ENCODE measurements at regions not wholly inside any gene's neighbourhood (a gene's known extent, or its start where the extent isn't known, plus 50 kb on each side); places are given as distances from the start of the nearest gene placed in this dataset.
A peak's percentile ranks its signal among the peaks of the same experiment; 100 is the strongest.

DNA sequence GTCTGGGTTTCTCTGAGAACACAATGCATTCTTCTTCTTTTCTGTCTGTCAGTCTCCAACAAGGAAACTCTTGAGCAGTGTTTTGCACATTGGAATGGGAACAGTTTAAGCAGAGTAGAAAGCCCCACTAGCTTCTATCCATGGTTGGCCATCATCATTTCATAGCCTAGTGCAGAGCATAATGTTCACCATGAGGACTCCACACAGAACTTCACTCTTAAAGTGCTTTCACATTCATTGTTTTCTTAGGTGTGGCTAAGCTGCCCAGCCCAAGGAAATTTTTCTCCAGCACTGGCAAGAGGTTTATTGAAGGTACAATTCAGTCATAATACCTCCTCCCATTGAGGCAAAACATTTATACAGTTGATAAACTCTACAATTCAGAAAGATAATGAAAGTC is 503.0 kb upstream of the CD180 start:
- no peak for DNase-seq (ENCODE audit: low read depth in 2 of 2)

DNA sequence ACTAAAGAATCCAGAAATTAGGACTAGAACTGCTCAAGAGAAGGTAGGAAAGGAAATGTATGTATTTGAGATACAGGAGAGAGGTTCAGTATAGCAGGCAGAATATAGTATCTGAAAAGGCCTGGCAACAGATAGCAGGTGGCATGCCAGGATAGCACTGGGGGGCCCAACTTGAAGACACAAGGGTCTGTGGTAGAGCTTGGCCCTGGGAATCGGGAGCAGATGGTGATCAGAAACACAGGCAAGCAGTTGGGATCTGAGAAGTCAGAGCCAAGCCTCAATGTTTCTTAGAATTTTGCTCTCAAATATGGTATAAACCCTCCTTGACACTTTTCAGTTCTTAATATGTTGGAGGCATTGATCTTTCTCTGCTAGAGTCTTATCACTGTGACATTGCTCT is 499.8 kb upstream of the CD180 start:
- DNase-seq (ENCODE audit: low read depth in 2 of 2) = no peak

GRCh38 chr5:67695369-67695768 is 498.8 kb upstream of the CD180 start:
- no peak for DNase-seq (ENCODE audit: low read depth in 2 of 2)

- no peak for DNase-seq (ENCODE audit: low read depth in 2 of 2)
Observed at GRCh38 chr5:67694810-67695191, 498.2 kb upstream of the CD180 start.

DNA sequence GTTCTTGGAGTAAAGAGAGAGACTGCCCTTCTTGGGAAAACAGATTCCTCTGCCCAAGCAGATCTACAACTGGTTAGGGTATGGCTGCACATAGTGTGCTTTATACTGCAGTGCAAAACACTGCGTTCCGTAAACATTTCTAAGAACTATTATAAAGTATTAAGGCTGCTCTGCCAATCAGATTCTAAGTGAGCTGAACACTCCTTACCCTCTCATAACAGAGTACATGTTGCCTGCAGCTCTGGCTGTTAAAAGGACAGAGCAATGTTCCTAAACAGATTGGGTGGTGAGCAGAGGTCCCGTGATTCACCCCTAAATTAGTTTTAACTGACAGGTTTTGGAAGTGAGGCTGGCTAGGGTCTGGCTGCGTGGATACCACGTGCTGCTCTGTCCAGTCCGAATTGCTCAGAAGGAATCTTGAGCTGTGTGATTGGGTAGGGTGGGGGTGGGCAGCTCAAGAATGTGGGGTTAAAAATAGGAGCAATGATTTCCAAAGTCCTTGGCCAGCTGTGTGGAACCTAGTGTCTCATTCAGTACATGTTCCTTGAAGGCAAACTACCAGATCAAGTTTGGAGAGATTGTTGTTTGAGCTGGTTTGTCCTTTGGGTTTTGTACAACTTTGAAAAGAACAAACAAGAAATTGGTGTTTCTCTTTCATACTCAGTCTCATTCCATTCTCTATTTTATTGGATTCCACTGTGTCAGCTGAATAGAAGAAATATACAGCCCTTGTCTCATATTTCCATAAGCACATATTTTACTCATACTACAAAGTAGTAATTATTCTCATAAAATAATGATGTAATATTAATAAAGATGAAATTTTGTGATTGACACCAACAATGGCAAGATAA is 497.6 kb upstream of the CD180 start:
- DNase-seq (ENCODE audit: low read depth in 2 of 2) = peak in 1 of 2 experiments; percentile 4

DNA sequence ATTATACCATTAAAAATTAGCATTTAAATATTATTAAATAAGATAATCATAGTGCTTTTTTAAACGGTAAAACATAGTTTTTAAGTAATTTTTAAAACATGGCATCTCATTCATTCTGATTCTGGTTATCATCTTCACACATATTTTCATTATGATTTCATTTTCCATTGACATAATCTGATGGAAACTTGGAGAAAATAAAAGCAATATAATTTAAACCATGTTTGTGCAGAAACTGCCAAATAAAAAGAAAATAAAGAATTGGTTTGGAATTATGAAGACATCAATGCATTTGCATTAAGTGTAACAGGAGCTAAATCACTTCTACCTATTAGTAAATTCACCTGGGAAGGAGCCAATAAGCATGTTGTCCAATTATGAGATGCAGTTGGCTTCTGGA is 490.1 kb upstream of the CD180 start:
- DNase-seq (ENCODE audit: low read depth in 2 of 2) = no peak

DNA sequence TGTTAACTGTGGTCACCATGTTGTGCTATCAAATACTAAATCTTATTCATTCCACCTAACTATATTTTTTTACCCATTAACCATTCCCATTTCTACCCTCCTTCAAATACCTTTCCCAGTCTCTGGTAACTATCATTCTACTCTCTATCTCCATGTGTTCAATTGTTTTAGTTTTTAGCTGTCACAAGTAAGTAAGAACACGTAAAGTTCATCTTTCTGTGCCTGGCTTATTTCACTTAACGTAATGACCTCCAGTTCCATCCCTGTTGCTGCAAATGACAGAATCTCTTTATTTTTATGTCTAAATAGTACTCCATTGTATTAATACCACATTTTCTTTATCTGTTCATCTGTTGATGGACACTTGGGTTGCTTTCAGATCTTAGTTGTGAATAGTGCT is 485.1 kb upstream of the CD180 start:
- no peak for DNase-seq (ENCODE audit: low read depth in 2 of 2)

DNA sequence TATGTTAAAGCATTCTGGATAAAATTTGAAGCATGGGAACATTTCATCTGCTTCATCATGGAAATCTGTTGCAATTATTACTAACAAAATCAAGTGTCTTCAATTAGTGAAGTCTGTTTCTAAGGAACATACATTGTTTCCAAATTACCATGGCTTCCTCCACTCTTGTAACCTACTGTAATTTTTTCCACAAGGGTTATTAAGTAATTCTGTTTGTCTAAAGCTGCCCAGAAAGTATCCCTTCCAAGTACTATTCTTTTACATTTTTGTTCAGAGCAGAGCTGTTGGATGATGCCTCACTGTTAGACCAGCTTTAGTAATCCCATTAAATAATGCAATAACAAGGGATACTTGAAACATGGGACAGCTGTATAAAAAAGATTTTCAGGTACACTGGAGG is 483.5 kb upstream of the CD180 start:
- DNase-seq (ENCODE audit: low read depth in 2 of 2) = peak; percentile 14 to 24

DNA sequence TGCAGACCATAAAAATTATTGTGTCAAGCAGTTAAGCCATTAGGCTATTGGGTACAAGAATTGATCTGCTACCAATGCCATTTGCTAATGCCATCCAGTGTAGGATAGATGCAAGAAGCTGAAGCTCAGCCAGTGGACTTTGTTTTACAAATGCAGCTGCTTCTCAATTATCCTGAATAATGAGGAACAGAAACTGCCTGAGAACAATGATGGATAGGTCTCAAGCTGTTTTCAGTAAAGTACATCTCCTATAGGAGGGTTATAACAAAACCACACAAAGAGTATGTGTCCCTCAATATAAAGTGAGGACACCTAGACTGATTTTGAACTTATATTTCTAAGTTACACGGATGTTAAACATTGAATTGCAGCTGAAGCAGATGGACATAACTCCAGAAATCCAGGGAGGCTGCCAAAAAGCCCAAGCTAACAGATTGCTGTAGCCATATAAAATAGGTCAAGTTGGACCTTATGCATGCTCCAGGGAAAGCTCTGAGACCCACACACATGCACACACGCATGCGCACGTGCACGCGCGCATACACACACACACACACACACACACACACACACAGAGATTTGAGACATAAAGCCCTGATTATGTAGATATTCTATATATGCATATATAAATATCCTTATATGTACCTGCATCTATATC is 482.7 kb upstream of the CD180 start:
- DNase-seq (ENCODE audit: low read depth in 2 of 2) = no peak

DNA sequence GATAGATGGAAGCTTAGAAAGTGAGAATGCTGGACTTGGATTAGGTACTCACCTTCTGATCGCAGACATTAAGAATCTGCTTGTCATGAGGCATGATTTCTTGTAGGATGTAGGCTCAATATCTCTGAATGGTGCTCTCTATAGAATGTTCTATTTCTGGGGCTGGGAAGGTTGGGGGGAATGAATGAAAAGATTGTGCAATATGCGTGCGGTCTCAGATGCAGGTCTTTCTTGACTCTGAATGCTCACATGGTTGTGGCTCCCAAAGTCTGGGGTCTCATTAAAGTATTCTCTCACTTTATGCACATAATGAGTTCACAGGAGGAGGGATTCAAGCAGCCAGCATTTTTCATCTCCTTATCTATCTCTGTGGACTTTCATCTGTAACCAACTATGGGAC is 482.0 kb upstream of the CD180 start:
- DNase-seq (ENCODE audit: low read depth in 2 of 2) = no peak

DNA sequence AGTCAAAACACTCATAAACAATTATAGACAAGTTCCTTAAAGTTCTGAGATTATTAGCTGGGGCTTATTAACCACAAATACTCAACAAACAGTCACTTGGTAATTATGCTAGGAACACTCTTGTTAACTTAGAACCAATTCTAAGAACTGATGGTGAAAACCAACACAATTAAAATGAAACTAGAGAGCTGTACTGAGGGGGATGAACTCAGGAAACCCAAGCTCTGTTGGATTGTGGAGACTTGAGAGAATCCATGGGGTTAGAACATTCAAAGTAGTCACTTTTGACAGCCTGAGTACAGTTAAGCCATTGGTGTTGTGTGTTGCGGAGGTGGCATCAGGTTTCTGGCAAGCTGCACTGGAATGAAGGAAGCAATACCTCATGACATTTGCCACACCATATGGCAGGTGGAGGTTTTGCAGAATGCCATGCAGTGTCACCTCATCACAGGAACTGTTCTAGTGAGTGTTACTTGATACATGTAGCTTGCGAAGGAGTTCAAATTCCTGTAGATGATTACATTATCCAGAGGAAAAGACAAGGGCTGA is 480.9 kb upstream of the CD180 start:
- DNase-seq (ENCODE audit: low read depth in 2 of 2) = no peak

- no peak for DNase-seq (ENCODE audit: low read depth in 2 of 2)
Observed at GRCh38 chr5:67676863-67677262, 480.3 kb upstream of the CD180 start.

- DNase-seq (ENCODE audit: low read depth in 2 of 2) = no peak
Observed at GRCh38 chr5:67674159-67674655, 477.6 kb upstream of the CD180 start.

DNA sequence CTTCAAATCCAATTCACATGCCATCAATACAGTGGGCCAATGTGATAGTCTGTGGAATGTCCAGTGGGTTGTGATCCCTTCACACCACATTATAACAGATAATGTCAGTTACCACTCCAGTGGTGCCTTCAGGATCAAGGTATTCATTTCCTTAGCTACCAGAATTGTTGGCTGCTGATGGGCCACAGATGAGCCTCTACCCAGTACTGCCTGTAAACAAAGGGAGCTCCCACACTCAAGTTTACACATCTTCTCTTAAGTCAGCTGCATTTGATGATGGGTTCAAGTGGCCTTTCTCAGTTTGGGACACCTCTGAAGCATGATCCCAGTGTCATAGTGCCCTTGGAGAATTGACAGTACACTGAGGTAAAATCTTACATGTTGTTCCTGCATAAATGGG is 477.0 kb upstream of the CD180 start:
- DNase-seq (ENCODE audit: low read depth in 2 of 2) = no peak

GRCh38 chr5:67673180-67673579 is 476.6 kb upstream of the CD180 start:
- no peak for DNase-seq (ENCODE audit: low read depth in 2 of 2)

GRCh38 chr5:67672636-67673035 is 476.0 kb upstream of the CD180 start:
- DNase-seq (ENCODE audit: low read depth in 2 of 2) = no peak

GRCh38 chr5:67669916-67670315 is 473.3 kb upstream of the CD180 start:
- DNase-seq (ENCODE audit: low read depth in 2 of 2) = no peak

DNA sequence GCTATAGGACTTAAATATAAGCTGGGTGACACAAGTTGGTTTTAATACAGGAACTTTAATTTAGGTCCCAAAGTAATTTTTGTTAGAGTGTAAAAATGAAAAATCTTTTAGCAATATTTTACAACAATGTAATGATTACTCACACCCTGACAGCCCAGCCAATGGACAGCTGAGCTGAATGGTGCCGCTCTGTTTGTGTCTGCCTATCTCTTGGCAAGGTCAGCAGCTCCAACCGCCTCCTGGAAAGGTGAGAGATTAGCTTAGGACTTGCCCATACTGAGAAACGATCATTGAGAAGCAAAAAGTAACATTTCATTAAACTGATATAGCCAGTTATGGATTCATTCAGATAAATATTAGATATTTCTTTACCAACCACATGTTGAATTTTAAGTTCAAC is 463.6 kb upstream of the CD180 start:
- DNase-seq (ENCODE audit: low read depth in 2 of 2) = no peak

DNA sequence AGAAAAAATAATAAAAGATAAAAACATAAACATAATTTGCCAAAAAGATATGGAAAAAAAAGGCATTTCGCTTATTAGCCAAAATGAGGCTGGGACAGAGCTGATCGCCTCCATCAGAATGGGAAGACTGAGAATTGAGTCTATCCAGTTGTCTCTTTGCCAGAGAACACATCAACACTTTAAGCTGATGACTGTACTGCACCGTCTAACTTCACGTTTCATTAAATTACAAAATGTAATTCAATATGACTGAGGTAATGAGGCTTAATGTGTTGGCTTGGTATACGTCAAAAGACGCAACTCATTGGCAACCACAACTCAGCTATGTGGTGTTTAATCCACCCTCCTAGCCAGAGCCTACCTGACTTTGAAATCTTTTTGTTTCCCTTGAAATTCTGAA is 462.7 kb upstream of the CD180 start:
- no peak for DNase-seq (ENCODE audit: low read depth in 2 of 2)

GRCh38 chr5:67657055-67657454 is 460.5 kb upstream of the CD180 start:
- DNase-seq (ENCODE audit: low read depth in 2 of 2) = no peak

DNA sequence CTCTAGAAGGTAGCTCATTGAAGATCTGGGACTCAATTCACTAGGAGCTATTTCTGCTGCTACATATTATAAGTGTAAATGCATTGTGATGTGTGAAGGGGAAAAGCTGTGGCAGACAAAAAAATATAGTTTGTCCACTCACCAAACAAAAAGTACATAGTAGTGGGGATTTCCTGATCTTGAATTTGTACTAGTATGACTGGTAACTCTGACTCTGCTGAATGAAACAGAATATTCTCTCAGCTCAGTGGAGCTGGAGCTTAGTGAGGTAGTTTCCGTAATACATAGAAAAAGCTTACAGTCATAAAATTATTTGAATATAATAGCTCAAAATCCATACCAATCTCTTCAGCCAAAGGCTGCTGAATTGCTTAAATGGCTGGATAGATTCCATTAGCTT is 455.6 kb upstream of the CD180 start:
- DNase-seq (ENCODE audit: low read depth in 2 of 2) = no peak

GRCh38 chr5:67651180-67651579 is 454.6 kb upstream of the CD180 start:
- no peak for DNase-seq (ENCODE audit: low read depth in 2 of 2)

- peak; percentile 94 to 95 for DNase-seq (ENCODE audit: low read depth in 2 of 2)
Observed at GRCh38 chr5:67648201-67648671, 451.6 kb upstream of the CD180 start.

All from fibroblast of skin of left quadriceps (primary cell).